ENCODE measurements at regions not wholly inside any gene's neighbourhood (a gene's known extent, or its start where the extent isn't known, plus 50 kb on each side); places are given as distances from the start of the nearest gene placed in this dataset.

DNA sequence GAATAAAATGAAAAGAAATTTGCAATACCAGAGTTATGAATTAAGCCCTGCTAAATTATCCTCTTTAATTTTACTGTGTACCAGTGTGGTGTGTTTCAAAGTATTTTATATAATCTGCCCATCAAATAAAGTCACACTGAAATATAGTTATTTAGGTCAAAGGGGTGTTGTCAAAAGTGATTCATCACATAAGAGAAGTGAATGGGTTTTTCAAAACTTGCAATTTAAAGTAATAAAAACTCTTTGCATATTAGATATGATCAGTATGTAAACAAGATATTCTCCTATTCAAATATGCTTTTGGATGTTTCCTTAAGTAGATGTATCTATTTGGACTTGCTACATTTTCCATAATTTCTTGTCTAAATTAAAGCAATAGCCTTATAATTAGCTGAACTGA, 1183.0 kb upstream of the CDH18 start:
- DNase-seq (ENCODE audit: low read depth), result no peak

DNA sequence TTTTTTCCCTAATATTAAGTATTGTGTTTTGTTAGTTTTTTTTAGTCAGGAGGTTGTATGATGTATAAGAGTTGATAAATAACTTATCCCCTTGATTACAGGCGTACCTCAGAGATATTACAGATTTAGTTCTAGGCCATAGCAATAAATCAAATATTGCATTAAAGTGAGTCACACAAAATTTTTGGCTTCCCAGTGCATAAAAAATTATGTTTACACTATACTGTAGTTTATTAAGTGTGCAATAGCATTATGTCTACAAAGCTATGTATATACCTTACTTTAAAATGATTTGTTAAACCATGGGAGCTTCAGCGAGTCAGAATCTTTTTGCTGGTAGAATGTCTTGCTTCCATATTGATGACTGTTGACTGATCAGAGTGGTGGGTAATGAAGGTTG, 1180.6 kb upstream of the CDH18 start:
- DNase-seq (ENCODE audit: low read depth), result no peak

- DNase-seq (ENCODE audit: low read depth), result no peak
Observed at GRCh38 chr5:21165344-21165743, 1177.3 kb upstream of the CDH18 start.

DNA sequence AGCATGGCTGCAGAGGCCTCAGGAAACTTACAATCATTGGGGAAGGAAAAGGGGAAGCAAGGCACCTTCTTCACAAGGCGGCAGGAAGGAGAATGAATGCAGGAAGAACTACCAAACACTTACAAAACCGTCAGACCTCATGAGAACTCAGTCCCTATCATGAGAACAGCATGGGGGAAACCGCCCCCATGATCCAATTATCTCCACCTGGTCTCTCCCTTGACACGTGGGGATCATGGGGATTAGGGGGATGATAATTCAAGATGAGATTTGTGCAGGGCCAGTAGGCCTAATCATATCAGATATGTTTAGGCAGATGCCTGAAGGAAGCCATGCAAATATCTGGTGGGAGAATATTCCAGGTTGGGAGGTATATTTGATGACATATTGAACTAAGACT, 1176.4 kb upstream of the CDH18 start:
- no peak for DNase-seq (ENCODE audit: low read depth)

DNA sequence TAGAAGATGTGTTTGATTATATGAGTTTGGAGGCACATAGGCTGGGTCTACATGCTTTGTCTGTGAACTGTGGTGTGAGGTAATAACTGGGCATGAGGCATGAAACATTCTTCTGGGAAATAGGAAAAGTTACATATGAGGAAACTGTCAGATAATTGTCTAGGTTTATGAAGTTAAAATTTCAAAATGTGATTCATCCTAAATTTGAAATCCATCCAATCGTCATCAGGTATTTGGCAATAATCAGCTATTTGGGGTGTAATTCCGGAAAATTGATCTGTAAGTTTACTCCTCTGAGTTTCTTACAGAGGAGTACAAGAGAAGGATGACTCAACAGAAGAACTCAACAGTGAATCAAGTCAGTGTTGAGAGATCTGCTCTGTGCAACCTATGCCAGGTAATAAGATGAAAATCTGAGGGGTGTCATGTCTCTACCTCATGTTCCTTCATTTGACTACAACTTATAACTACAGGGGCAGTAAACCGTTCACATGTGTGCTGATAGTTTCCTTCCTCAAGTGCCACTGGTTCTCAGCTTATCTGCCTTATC, 1171.6 kb upstream of the CDH18 start:
- DNase-seq (ENCODE audit: low read depth), result no peak

DNA sequence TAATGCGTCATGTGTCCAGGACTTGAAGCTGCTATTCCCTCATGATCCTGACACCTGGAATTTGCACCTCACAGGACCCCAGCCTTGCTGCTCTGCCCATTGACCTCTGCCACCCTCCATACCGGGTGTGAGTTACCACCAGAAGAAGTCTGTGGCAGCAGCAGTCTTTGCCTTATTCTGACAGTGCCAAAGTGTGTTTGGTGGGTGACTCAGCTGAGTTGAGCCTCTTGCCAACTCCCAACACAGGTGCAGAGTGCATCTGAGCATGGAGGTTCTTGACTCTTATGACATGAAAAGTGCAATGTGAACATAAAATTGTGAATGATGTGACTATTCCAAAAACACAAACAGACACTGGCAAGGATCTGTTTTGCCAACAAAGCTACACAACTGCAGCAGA, 1166.5 kb upstream of the CDH18 start:
- no peak for DNase-seq (ENCODE audit: low read depth)

GRCh38 chr5:21152611-21153010, 1164.6 kb upstream of the CDH18 start:
- DNase-seq (ENCODE audit: low read depth), result peak; percentile 77

DNA sequence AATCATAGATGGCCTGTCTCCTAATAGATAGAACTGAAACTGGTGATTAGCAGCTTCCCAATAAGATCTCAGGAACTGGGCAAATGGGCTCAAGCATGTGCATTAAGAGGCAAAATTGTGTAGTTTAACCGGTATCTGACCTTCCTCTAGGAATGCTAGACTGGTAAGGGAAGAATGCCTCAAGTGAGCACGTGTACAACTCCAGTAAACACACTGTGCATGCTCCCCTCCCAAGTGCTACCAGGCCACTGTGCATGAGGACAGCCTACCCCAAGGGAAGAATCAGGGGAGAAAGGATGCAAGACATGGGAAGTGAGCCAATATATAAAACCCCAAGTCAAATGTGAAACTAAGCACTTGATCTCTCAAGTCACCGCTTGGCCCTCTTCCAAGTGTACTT, 1157.4 kb upstream of the CDH18 start:
- DNase-seq (ENCODE audit: low read depth), result no peak

DNA sequence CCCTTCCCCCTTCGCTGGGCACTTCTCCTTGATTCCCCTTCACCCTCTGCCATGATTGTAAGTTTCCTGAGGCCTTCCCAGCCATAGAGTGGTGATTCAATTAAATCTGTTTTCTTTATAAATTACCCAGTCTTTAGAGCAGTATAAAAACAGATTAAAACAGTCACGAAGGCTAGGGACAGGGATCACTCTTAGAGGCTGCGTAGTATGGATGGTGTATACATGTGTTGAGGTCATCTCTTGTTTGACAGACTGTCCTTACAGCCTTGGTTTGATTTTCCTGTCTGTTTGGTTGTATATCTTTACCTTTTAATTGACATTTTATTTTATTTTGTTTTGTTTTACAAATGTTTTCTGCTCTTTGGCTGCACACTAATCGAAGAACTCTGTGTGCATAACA, 1155.7 kb upstream of the CDH18 start:
- DNase-seq (ENCODE audit: low read depth), result no peak

GRCh38 chr5:21142791-21143190, 1154.8 kb upstream of the CDH18 start:
- no peak for DNase-seq (ENCODE audit: low read depth)

GRCh38 chr5:21140987-21141386, 1153.0 kb upstream of the CDH18 start:
- no peak for DNase-seq (ENCODE audit: low read depth)

DNA sequence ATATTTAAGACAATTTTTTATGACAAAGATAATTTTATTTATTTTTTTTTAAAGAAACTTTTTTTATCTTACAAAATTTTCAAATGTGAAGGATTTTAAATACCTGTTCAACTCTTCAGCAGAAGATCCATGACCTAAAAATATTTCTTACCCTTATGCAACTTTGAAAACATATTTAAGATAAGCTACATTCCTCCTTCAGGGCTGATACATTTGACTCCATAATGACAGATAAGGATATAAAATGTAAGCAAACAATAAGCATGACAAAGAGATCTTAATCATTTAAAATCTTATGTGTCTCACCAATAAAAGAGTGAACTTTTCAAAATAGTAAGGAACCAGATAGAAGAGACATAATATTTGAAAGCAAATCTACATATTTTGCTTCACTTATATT, 1138.2 kb upstream of the CDH18 start:
- DNase-seq (ENCODE audit: low read depth), result no peak

- DNase-seq (ENCODE audit: low read depth), result no peak
Observed at GRCh38 chr5:21125238-21125983, 1137.4 kb upstream of the CDH18 start.

- peak; percentile 5 for DNase-seq (ENCODE audit: low read depth)
Observed at GRCh38 chr5:21121213-21121612, 1133.2 kb upstream of the CDH18 start.

- no peak for DNase-seq (ENCODE audit: low read depth)
Observed at GRCh38 chr5:21097661-21098060, 1109.7 kb upstream of the CDH18 start.

DNA sequence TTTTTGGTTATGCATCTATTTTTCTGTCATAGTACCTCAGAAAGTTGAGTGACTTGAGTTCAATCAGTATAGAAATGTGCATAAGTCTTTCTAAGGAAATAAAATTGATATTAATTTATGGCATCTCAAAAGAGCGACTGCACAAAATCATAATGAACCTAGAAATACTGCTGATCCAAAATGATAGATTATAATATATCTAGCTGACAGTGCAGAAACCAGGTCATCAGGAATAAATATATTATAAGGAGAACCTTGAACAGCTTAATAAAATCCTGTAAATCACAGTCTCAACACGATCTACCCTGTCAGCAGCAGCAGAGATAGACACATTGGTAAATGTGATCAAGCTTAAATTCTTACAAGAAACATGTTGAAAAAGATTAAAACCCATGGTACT, 1106.6 kb upstream of the CDH18 start:
- DNase-seq (ENCODE audit: low read depth), result no peak

DNA sequence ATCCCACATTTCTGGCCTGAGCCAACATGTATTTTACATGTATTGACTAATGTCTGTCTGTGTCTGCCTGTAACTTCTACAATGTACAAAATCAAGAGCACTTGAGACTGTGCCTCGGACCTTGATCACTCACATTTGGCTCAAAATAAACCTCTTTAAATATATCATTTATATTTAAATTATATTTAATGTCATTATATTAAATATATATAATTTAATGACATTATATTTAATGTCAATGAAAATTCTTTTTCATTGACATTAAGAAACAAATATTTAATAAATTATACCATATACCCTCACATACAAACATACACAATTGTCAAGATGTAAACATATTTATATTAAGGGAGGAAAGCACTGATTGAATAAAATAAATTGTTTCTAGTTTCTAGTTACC, 1099.8 kb upstream of the CDH18 start:
- no peak for DNase-seq (ENCODE audit: low read depth)

- DNase-seq (ENCODE audit: low read depth), result no peak
Observed at GRCh38 chr5:21085791-21086190, 1097.8 kb upstream of the CDH18 start.

DNA sequence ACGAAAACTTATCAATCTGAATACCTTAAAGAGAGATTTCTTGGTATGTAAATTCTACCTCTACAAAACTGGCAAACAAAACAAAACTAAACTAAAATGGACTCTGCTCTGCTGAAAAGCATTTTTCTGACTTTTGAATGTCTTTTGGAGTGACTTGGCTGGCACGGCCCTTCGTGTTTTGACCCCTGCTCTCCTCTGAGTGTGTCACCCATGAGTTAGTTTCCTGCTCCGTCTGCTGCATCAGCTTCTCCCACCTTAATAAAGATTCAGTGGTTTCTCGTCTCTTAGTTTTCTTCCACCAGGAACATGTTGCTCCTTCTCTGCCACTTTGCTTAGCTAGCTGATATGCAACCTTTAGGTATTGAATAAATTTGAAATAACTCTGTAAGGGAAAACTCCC, 1084.0 kb upstream of the CDH18 start:
- no peak for DNase-seq (ENCODE audit: low read depth)

GRCh38 chr5:21071421-21071820, 1083.4 kb upstream of the CDH18 start:
- no peak for DNase-seq (ENCODE audit: low read depth)

DNA sequence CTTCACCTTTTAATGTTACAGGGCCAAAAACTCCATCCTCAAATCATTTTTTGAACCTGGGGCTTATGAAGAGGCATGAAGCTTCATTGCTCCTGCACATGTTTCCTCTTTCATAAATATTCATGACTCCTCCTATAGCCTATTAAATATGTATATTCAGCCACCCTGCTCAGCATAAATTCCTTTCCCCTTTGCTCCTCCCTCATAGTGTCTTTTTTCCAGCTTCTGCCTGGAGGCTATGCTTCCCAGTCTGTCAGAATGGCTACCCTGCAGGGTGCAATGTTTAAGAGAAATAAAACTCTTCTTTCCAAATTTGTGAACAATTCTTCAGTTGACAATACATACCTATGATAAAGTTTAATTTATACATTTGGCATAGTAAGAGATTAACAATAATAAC, 1082.9 kb upstream of the CDH18 start:
- DNase-seq (ENCODE audit: low read depth), result no peak

- no peak for DNase-seq (ENCODE audit: low read depth)
Observed at GRCh38 chr5:21067724-21068123, 1079.7 kb upstream of the CDH18 start.

DNA sequence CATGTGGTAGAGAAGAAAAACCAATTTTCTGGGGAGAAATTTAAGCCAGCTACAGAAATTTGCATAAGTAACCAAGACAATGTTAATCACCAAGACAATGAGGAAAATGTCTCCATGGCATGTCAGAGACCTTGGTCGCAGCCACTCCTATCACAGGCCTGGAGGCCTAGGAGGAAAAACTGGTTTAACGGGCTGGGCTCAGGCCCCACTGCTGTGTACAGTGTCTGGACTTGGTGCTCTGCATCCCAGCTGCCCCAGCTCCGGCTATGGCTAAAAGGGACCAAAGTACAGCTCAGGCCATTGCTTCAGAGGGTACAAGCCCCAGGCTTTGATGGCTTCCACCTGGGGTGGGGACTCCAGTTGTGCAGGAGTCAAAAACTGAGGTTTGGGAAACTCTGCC, 1075.1 kb upstream of the CDH18 start:
- DNase-seq (ENCODE audit: low read depth), result no peak

- DNase-seq (ENCODE audit: low read depth), result no peak
Observed at GRCh38 chr5:21058289-21058688, 1070.3 kb upstream of the CDH18 start.

Data from non-pigmented ciliary epithelial cell (primary cell).